ENCODE measurements at regions not wholly inside any gene's neighbourhood (a gene's known extent, or its start where the extent isn't known, plus 50 kb on each side); places are given as distances from the start of the nearest gene placed in this dataset.

GRCh38 chr2:181761175-181761574 is 80.9 kb upstream of the NEUROD1 start:
- DNase-seq: no peak
- ChIA-PET POLR2A (no interaction called here), CTCF (no interaction called here)
- H3K4me3 Mint-ChIP-seq: no peak overlapping the region
- peaks cover 3 to 34% of the 10 kb centered on the region in 2 donors for H3K27me3 Mint-ChIP-seq
- H3K27ac ChIP-seq (ENCODE audit: low read depth, low read length): no peak overlapping the region
- no peak overlapping the region for H3K4me3 ChIP-seq (ENCODE audit: low read length)
- H3K36me3 Mint-ChIP-seq: peaks cover 0 to 2% (median 0%) of the 10 kb centered on the region in 3 donors
- H3K9me3 ChIP-seq (ENCODE audit: low read length): no peaks in the 10 kb centered on the region
- peaks cover 0 to 4% (median 4%) of the 10 kb centered on the region in 5 donors for H3K9me3 Mint-ChIP-seq
- no peaks in the 10 kb centered on the region for H3K36me3 ChIP-seq (ENCODE audit: insufficient read depth, low read length)
- H3K4me1 Mint-ChIP-seq: no peaks in the 10 kb centered on the region
- H3K27ac Mint-ChIP-seq: no peak overlapping the region
- no peaks in the 10 kb centered on the region for H3K4me1 ChIP-seq (ENCODE audit: insufficient read depth, low read length)
- no peaks in the 10 kb centered on the region for H3K27me3 ChIP-seq (ENCODE audit: insufficient read depth, low read length, poor library complexity, severe bottlenecking)

GRCh38 chr2:181762000-181762399 is 81.7 kb upstream of the NEUROD1 start:
- no peaks in the 10 kb centered on the region for H3K27me3 ChIP-seq (ENCODE audit: insufficient read depth, low read length, poor library complexity, severe bottlenecking)
- H3K36me3 ChIP-seq (ENCODE audit: insufficient read depth, low read length): no peaks in the 10 kb centered on the region
- Mint-ChIP-seq H3K27me3 (peaks cover 3 to 32% of the 10 kb centered on the region in 2 donors), H3K36me3 (peaks cover 0 to 2% (median 0%) of the 10 kb centered on the region in 3 donors), H3K4me3 (no peak overlapping the region), H3K9me3 (peaks cover 0 to 4% (median 4%) of the 10 kb centered on the region in 5 donors), H3K4me1 (no peaks in the 10 kb centered on the region), H3K27ac (no peak overlapping the region)
- no peak for DNase-seq
- no peak overlapping the region for H3K4me3 ChIP-seq (ENCODE audit: low read length)
- no peak overlapping the region for H3K27ac ChIP-seq (ENCODE audit: low read depth, low read length)
- H3K9me3 ChIP-seq (ENCODE audit: low read length): no peaks in the 10 kb centered on the region
- H3K4me1 ChIP-seq (ENCODE audit: insufficient read depth, low read length): no peaks in the 10 kb centered on the region
- ChIA-PET CTCF (no interaction called here), POLR2A (no interaction called here)

- Mint-ChIP-seq H3K27ac (no peak overlapping the region), H3K27me3 (peaks cover 3 to 32% of the 10 kb centered on the region in 2 donors), H3K36me3 (peaks cover 0 to 2% (median 0%) of the 10 kb centered on the region in 3 donors), H3K4me3 (no peak overlapping the region), H3K4me1 (no peaks in the 10 kb centered on the region), H3K9me3 (peaks cover 0 to 4% (median 4%) of the 10 kb centered on the region in 5 donors)
- DNase-seq: no peak
- Histone ChIP-seq H3K36me3 (ENCODE audit: insufficient read depth, low read length) (no peaks in the 10 kb centered on the region), H3K27ac (ENCODE audit: low read depth, low read length) (no peak overlapping the region), H3K9me3 (ENCODE audit: low read length) (no peaks in the 10 kb centered on the region), H3K27me3 (ENCODE audit: insufficient read depth, low read length, poor library complexity, severe bottlenecking) (no peaks in the 10 kb centered on the region), H3K4me1 (ENCODE audit: insufficient read depth, low read length) (no peaks in the 10 kb centered on the region), H3K4me3 (ENCODE audit: low read length) (no peak overlapping the region)
- CTCF ChIA-PET: no interaction called here
- POLR2A ChIA-PET: no interaction called here
These were observed 82.5 kb upstream of the NEUROD1 start for GRCh38 chr2:181762848-181763247.

- H3K9me3 ChIP-seq (ENCODE audit: low read length): no peaks in the 10 kb centered on the region
- no peaks in the 10 kb centered on the region for H3K36me3 ChIP-seq (ENCODE audit: insufficient read depth, low read length)
- H3K27ac ChIP-seq (ENCODE audit: low read depth, low read length): no peak overlapping the region
- H3K4me3 ChIP-seq (ENCODE audit: low read length): no peak overlapping the region
- no peak overlapping the region for H3K4me3 Mint-ChIP-seq
- H3K27me3 Mint-ChIP-seq: peaks cover 3 to 32% of the 10 kb centered on the region in 2 donors
- H3K36me3 Mint-ChIP-seq: peaks cover 0 to 2% (median 0%) of the 10 kb centered on the region in 3 donors
- no peak for DNase-seq
- H3K27ac Mint-ChIP-seq: no peak overlapping the region
- ChIA-PET CTCF (no interaction called here), POLR2A (no interaction called here)
- H3K27me3 ChIP-seq (ENCODE audit: insufficient read depth, low read length, poor library complexity, severe bottlenecking): no peaks in the 10 kb centered on the region
- peaks cover 0 to 4% (median 4%) of the 10 kb centered on the region in 5 donors for H3K9me3 Mint-ChIP-seq
- no peaks in the 10 kb centered on the region for H3K4me1 Mint-ChIP-seq
- H3K4me1 ChIP-seq (ENCODE audit: insufficient read depth, low read length): no peaks in the 10 kb centered on the region
These were observed 83.1 kb upstream of the NEUROD1 start for GRCh38 chr2:181763423-181763822.

GRCh38 chr2:181764095-181764963 is 84.0 kb upstream of the NEUROD1 start:
- Mint-ChIP-seq H3K36me3 (peaks cover 0 to 2% (median 0%) of the 10 kb centered on the region in 3 donors), H3K9me3 (peaks cover 0 to 4% (median 2%) of the 10 kb centered on the region in 5 donors), H3K4me1 (no peaks in the 10 kb centered on the region), H3K4me3 (no peak overlapping the region), H3K27me3 (peaks cover 2 to 28% of the 10 kb centered on the region in 2 donors), H3K27ac (no peak overlapping the region)
- H3K9me3 ChIP-seq (ENCODE audit: low read length): no peaks in the 10 kb centered on the region
- no peak overlapping the region for H3K4me3 ChIP-seq (ENCODE audit: low read length)
- no peak for DNase-seq
- ChIA-PET POLR2A (no interaction called here), CTCF (no interaction called here)
- H3K27me3 ChIP-seq (ENCODE audit: insufficient read depth, low read length, poor library complexity, severe bottlenecking): no peaks in the 10 kb centered on the region
- no peaks in the 10 kb centered on the region for H3K36me3 ChIP-seq (ENCODE audit: insufficient read depth, low read length)
- H3K27ac ChIP-seq (ENCODE audit: low read depth, low read length): no peak overlapping the region
- no peaks in the 10 kb centered on the region for H3K4me1 ChIP-seq (ENCODE audit: insufficient read depth, low read length)

GRCh38 chr2:181766129-181766528 is 85.8 kb upstream of the NEUROD1 start:
- H3K4me1 ChIP-seq (ENCODE audit: insufficient read depth, low read length): no peaks in the 10 kb centered on the region
- Mint-ChIP-seq H3K36me3 (peaks cover 0 to 2% (median 0%) of the 10 kb centered on the region in 3 donors), H3K4me1 (no peaks in the 10 kb centered on the region), H3K27ac (no peak overlapping the region), H3K9me3 (peaks cover 0 to 2% (median 0%) of the 10 kb centered on the region in 5 donors), H3K4me3 (no peak overlapping the region), H3K27me3 (peaks cover 2 to 20% of the 10 kb centered on the region in 2 donors)
- no peaks in the 10 kb centered on the region for H3K36me3 ChIP-seq (ENCODE audit: insufficient read depth, low read length)
- ChIA-PET POLR2A (no interaction called here), CTCF (interaction anchor here (1.0 kb wide), 1 partner anchor 51 kb away, joined by 3 read pairs; no protein-coding TSS in a partner anchor)
- H3K9me3 ChIP-seq (ENCODE audit: low read length): no peaks in the 10 kb centered on the region
- no peak for DNase-seq
- no peak overlapping the region for H3K4me3 ChIP-seq (ENCODE audit: low read length)
- H3K27ac ChIP-seq (ENCODE audit: low read depth, low read length): no peak overlapping the region
- no peaks in the 10 kb centered on the region for H3K27me3 ChIP-seq (ENCODE audit: insufficient read depth, low read length, poor library complexity, severe bottlenecking)

GRCh38 chr2:181770150-181770549 is 89.8 kb upstream of the NEUROD1 start:
- Mint-ChIP-seq H3K27me3 (peaks cover 2 to 20% of the 10 kb centered on the region in 2 donors), H3K27ac (no peak overlapping the region), H3K4me3 (no peak overlapping the region), H3K36me3 (no peaks in the 10 kb centered on the region), H3K4me1 (no peaks in the 10 kb centered on the region), H3K9me3 (peaks cover 0 to 2% (median 0%) of the 10 kb centered on the region in 5 donors)
- Histone ChIP-seq H3K36me3 (ENCODE audit: insufficient read depth, low read length) (no peaks in the 10 kb centered on the region), H3K27ac (ENCODE audit: low read depth, low read length) (no peak overlapping the region), H3K9me3 (ENCODE audit: low read length) (no peaks in the 10 kb centered on the region), H3K4me3 (ENCODE audit: low read length) (no peak overlapping the region), H3K4me1 (ENCODE audit: insufficient read depth, low read length) (no peaks in the 10 kb centered on the region), H3K27me3 (ENCODE audit: insufficient read depth, low read length, poor library complexity, severe bottlenecking) (no peaks in the 10 kb centered on the region)
- POLR2A ChIA-PET: no interaction called here
- CTCF ChIA-PET: no interaction called here
- DNase-seq: no peak

- peaks cover 2 to 22% of the 10 kb centered on the region in 2 donors for H3K27me3 Mint-ChIP-seq
- ChIA-PET POLR2A (no interaction called here), CTCF (no interaction called here)
- H3K9me3 Mint-ChIP-seq: peaks cover 0 to 2% (median 0%) of the 10 kb centered on the region in 5 donors
- H3K27ac Mint-ChIP-seq: no peak overlapping the region
- no peaks in the 10 kb centered on the region for H3K27me3 ChIP-seq (ENCODE audit: insufficient read depth, low read length, poor library complexity, severe bottlenecking)
- H3K4me1 ChIP-seq (ENCODE audit: insufficient read depth, low read length): no peaks in the 10 kb centered on the region
- H3K36me3 ChIP-seq (ENCODE audit: insufficient read depth, low read length): no peaks in the 10 kb centered on the region
- no peaks in the 10 kb centered on the region for H3K36me3 Mint-ChIP-seq
- no peaks in the 10 kb centered on the region for H3K9me3 ChIP-seq (ENCODE audit: low read length)
- no peak for DNase-seq
- H3K4me1 Mint-ChIP-seq: no peaks in the 10 kb centered on the region
- no peak overlapping the region for H3K27ac ChIP-seq (ENCODE audit: low read depth, low read length)
- no peak overlapping the region for H3K4me3 ChIP-seq (ENCODE audit: low read length)
- no peak overlapping the region for H3K4me3 Mint-ChIP-seq
These were observed 91.0 kb upstream of the NEUROD1 start for GRCh38 chr2:181771356-181771755.
